GM18507 (cell line): ENCODE measurements at regions not wholly inside any gene's neighbourhood (a gene's known extent, or its start where the extent isn't known, plus 50 kb on each side); places are given as distances from the start of the nearest gene placed in this dataset.

Experiments
- DNase-seq: peaks from one replicate; pipeline ENCODE4 v3.0.0; 2011; ENCODE audit warnings: low read depth; ENCODE audit not compliant: insufficient read length; ENCODE audit errors: extremely low spot score
- FAIRE-seq: peaks from 2 replicates; lab custom pipeline; 2011; peaks lifted over from hg19 to GRCh38; lab: Jason Lieb, UNC

- FAIRE-seq = no peak
These were observed 135.8 kb upstream of the B3GALT2 start for GRCh38 chr1:193322211-193322610.

GRCh38 chr1:193321242-193321840 is 134.9 kb upstream of the B3GALT2 start:
- no peak for FAIRE-seq
- DNase-seq = no peak

More at GRCh38 chr1:193322211-193322610, 135.8 kb upstream of the B3GALT2 start:
- DNase-seq = no peak

GRCh38 chr1:193320270-193320669 is 133.9 kb upstream of the B3GALT2 start:
- DNase-seq (no peak), FAIRE-seq (no peak)

GRCh38 chr1:193318347-193318746 is 131.9 kb upstream of the B3GALT2 start:
- FAIRE-seq = no peak
- no peak for DNase-seq

- FAIRE-seq (no peak), DNase-seq (no peak)
These were observed 127.1 kb upstream of the B3GALT2 start for GRCh38 chr1:193313354-193314140.

- FAIRE-seq (no peak), DNase-seq (no peak)
These were observed 126.0 kb upstream of the B3GALT2 start for GRCh38 chr1:193312432-193312831.

GRCh38 chr1:193311226-193311948 is 125.0 kb upstream of the B3GALT2 start:
- no peak for DNase-seq
- FAIRE-seq = no peak

GRCh38 chr1:193310564-193310963 is 124.2 kb upstream of the B3GALT2 start:
- DNase-seq = no peak
- FAIRE-seq = no peak

GRCh38 chr1:193309936-193310475 is 123.6 kb upstream of the B3GALT2 start:
- FAIRE-seq (no peak), DNase-seq (no peak)

GRCh38 chr1:193308438-193308837 is 122.0 kb upstream of the B3GALT2 start:
- DNase-seq (no peak), FAIRE-seq (no peak)

GRCh38 chr1:193306430-193306829 is 120.0 kb upstream of the B3GALT2 start:
- no peak for FAIRE-seq

More at GRCh38 chr1:193306430-193306829, 120.0 kb upstream of the B3GALT2 start:
- DNase-seq = no peak
